Adrenal gland (tissue), 5 donors: ENCODE measurements at regions not wholly inside any gene's neighbourhood (a gene's known extent, or its start where the extent isn't known, plus 50 kb on each side); places are given as distances from the start of the nearest gene placed in this dataset.
"Not testable (repeated sequence)": the region's sequence is repeated elsewhere in the genome, so short reads cannot be mapped to it uniquely, and the experiment has no call there.

Experiments used
- CTCF ChIP-seq, 6 experiments: fragments of 450-650 bp in 4 of 6; fragments of 200-600 bp in 2 of 6; sonication (generic) in 1 of 6; IDR thresholded peaks; 1 replicate in 5 of 6; 2 replicates in 1 of 6; pipeline versions ENCODE4 v1.5.1 to v1.8.0; 2016 to 2021; ENCODE audit warnings: antibody characterized with exemption in 6 of 6, mild to moderate bottlenecking in 2 of 6, moderate library complexity in 1 of 6
- POLR2A ChIP-seq, 2 donors: fragments of 450-650 bp; IDR thresholded peaks; one replicate each; pipeline ENCODE4 v1.6.1; 2017; ENCODE audit warnings: antibody characterized with exemption in 2 of 2, mild to moderate bottlenecking in 2 of 2, moderate library complexity in 1 of 2
- donor health status: DM: no; HTN: no; CAD: no.

GRCh38 chrY:12446486-12447265 lies 254.4 kb upstream of the USP9Y start:
- not testable (repeated sequence) for TF ChIP-seq POLR2A, CTCF (IDR thresholded peaks at IDR 0.05)
